SH-SY5Y (cell line): ENCODE measurements at regions not wholly inside any gene's neighbourhood (a gene's known extent, or its start where the extent isn't known, plus 50 kb on each side); places are given as distances from the start of the nearest gene placed in this dataset.

Experiments
- GATA2 ChIP-seq: IDR thresholded peaks from 2 replicates; pipeline ENCODE4 v1.6.1; 2011; ENCODE audit warnings: mild to moderate bottlenecking, low read depth, low read length
- GATA3 ChIP-seq: IDR thresholded peaks from 2 replicates; pipeline ENCODE4 v1.6.1; 2011; ENCODE audit warnings: low read depth, mild to moderate bottlenecking, low read length, moderate library complexity

DNA sequence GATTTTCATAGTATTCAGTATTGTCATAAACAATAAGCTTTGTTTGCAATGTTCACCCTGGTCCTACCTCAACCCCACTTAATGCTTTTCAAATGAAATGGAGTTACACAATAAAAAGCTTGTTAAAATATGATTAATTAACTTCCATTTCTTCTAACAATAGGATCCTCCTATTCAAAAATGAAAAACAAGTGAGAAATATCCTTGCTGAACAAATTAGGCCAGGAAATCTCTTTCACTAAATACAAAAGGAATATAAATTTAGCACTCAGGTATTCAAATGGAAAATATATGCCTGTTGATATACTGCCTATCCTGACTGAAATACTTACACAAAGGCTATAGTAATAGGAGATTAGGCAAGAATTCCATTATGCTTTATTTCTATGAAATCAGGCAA, 323.4 kb upstream of the GRM3 start:
- no peak for TF ChIP-seq GATA2
- TF ChIP-seq GATA3, result no peak
